ENCODE measurements at regions not wholly inside any gene's neighbourhood (a gene's known extent, or its start where the extent isn't known, plus 50 kb on each side); places are given as distances from the start of the nearest gene placed in this dataset.

- no peaks in the 10 kb centered on the region for H3K9me3 ChIP-seq (ENCODE audit: control insufficient read depth, insufficient read depth, low read length)
- no peaks in the 10 kb centered on the region for H3K36me3 ChIP-seq (ENCODE audit: control insufficient read depth, insufficient read depth, low read length)
- no peaks in the 10 kb centered on the region for H3K27me3 ChIP-seq (ENCODE audit: control insufficient read depth, insufficient read depth, low read length)
- H3K4me1 ChIP-seq (ENCODE audit: control insufficient read depth, insufficient read depth, low read length), result peaks cover 4% of the 10 kb centered on the region
- no peak overlapping the region for H3K4me3 ChIP-seq (ENCODE audit: low read depth, low read length)
- no peak overlapping the region for H3K9ac ChIP-seq (ENCODE audit: low read depth, low read length)
Observed at GRCh38 chr4:107117726-107118125, 81.6 kb upstream of the DKK2 start.

GRCh38 chr4:107115185-107115847 lies 79.2 kb upstream of the DKK2 start:
- Histone ChIP-seq H3K9me3 (ENCODE audit: control insufficient read depth, insufficient read depth, low read length) (no peaks in the 10 kb centered on the region), H3K4me3 (ENCODE audit: low read depth, low read length) (no peak overlapping the region), H3K27me3 (ENCODE audit: control insufficient read depth, insufficient read depth, low read length) (no peaks in the 10 kb centered on the region), H3K4me1 (ENCODE audit: control insufficient read depth, insufficient read depth, low read length) (peaks cover 1% of the 10 kb centered on the region), H3K9ac (ENCODE audit: low read depth, low read length) (no peak overlapping the region), H3K36me3 (ENCODE audit: control insufficient read depth, insufficient read depth, low read length) (no peaks in the 10 kb centered on the region)

- Histone ChIP-seq H3K27me3 (ENCODE audit: control insufficient read depth, insufficient read depth, low read length) (no peaks in the 10 kb centered on the region), H3K9ac (ENCODE audit: low read depth, low read length) (no peak overlapping the region), H3K4me3 (ENCODE audit: low read depth, low read length) (no peak overlapping the region), H3K9me3 (ENCODE audit: control insufficient read depth, insufficient read depth, low read length) (no peaks in the 10 kb centered on the region), H3K4me1 (ENCODE audit: control insufficient read depth, insufficient read depth, low read length) (no peaks in the 10 kb centered on the region), H3K36me3 (ENCODE audit: control insufficient read depth, insufficient read depth, low read length) (no peaks in the 10 kb centered on the region)
Observed at GRCh38 chr4:107114059-107114458, 77.9 kb upstream of the DKK2 start.

- no peak overlapping the region for H3K9ac ChIP-seq (ENCODE audit: low read depth, low read length)
- H3K4me3 ChIP-seq (ENCODE audit: low read depth, low read length), result no peak overlapping the region
- peaks cover 7% of the 10 kb centered on the region for H3K4me1 ChIP-seq (ENCODE audit: control insufficient read depth, insufficient read depth, low read length)
- H3K27me3 ChIP-seq (ENCODE audit: control insufficient read depth, insufficient read depth, low read length), result peaks cover 2% of the 10 kb centered on the region
- H3K36me3 ChIP-seq (ENCODE audit: control insufficient read depth, insufficient read depth, low read length), result peaks cover 3% of the 10 kb centered on the region
- no peaks in the 10 kb centered on the region for H3K9me3 ChIP-seq (ENCODE audit: control insufficient read depth, insufficient read depth, low read length)
Observed at GRCh38 chr4:107098401-107098800, 62.3 kb upstream of the DKK2 start.

GRCh38 chr4:107094976-107095375 lies 58.9 kb upstream of the DKK2 start:
- no peak overlapping the region for H3K4me3 ChIP-seq (ENCODE audit: low read depth, low read length)
- peaks cover 7% of the 10 kb centered on the region for H3K4me1 ChIP-seq (ENCODE audit: control insufficient read depth, insufficient read depth, low read length)
- peaks cover 3% of the 10 kb centered on the region for H3K36me3 ChIP-seq (ENCODE audit: control insufficient read depth, insufficient read depth, low read length)
- peaks cover 2% of the 10 kb centered on the region for H3K27me3 ChIP-seq (ENCODE audit: control insufficient read depth, insufficient read depth, low read length)
- no peaks in the 10 kb centered on the region for H3K9me3 ChIP-seq (ENCODE audit: control insufficient read depth, insufficient read depth, low read length)
- H3K9ac ChIP-seq (ENCODE audit: low read depth, low read length), result no peak overlapping the region

GRCh38 chr4:107094332-107094731 lies 58.2 kb upstream of the DKK2 start:
- H3K27me3 ChIP-seq (ENCODE audit: control insufficient read depth, insufficient read depth, low read length), result peaks cover 2% of the 10 kb centered on the region
- peaks cover 3% of the 10 kb centered on the region for H3K36me3 ChIP-seq (ENCODE audit: control insufficient read depth, insufficient read depth, low read length)
- H3K9me3 ChIP-seq (ENCODE audit: control insufficient read depth, insufficient read depth, low read length), result no peaks in the 10 kb centered on the region
- no peak overlapping the region for H3K4me3 ChIP-seq (ENCODE audit: low read depth, low read length)
- no peak overlapping the region for H3K9ac ChIP-seq (ENCODE audit: low read depth, low read length)
- peaks cover 7% of the 10 kb centered on the region for H3K4me1 ChIP-seq (ENCODE audit: control insufficient read depth, insufficient read depth, low read length)

All from iPS-15b (cell line).